ENCODE measurements at regions not wholly inside any gene's neighbourhood (a gene's known extent, or its start where the extent isn't known, plus 50 kb on each side); places are given as distances from the start of the nearest gene placed in this dataset.

DNA sequence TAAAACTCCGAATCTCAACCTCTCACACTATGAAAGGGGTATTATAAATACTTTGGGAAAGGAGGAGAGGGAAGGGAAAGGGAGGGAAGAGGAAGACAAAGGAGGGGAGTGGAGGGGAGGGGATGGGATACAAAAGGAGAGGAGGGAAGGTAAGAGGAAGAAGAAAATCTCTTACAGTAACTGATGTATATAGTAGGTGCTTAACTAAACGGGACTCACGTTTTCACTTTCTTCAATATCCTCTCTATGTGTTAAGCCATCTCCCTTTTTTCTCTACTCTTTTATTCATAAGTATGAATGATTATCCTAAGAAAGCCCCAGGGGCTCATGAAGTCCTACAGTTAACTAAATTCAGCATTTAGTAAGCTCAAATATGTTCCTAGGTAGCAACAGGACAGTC is 729.6 kb upstream of the NR2F2 start:
- Histone ChIP-seq H2BK12ac (ENCODE audit: low read depth, low read length) (no peak overlapping the region), H3K36me3 (ENCODE audit: control insufficient read depth in 2 of 4, insufficient read depth in 4 of 4, low read length in 3 of 4) (no peaks in the 10 kb centered on the region), H3K27ac (ENCODE audit: low read depth, low read length) (no peak overlapping the region), H2BK15ac (ENCODE audit: low read length) (no peak overlapping the region), H3K27me3 (replicated peaks in 1 of 4; ENCODE audit: control insufficient read depth in 3 of 4, extremely low read depth in 1 of 4, insufficient read depth in 3 of 4, low read length in 3 of 4) (no peaks in the 10 kb centered on the region), H3K56ac (replicated peaks; ENCODE audit: insufficient read length, low read depth, low read length) (no peak overlapping the region), H3K23ac (ENCODE audit: insufficient read length) (no peak overlapping the region), H3K14ac (ENCODE audit: insufficient read length) (no peak overlapping the region), H3K4me1 (replicated peaks in 1 of 4; ENCODE audit: control insufficient read depth in 3 of 4, insufficient read depth in 4 of 4, low read length in 3 of 4) (no peaks in the 10 kb centered on the region), H3K79me1 (ENCODE audit: low read depth, low read length) (no peaks in the 10 kb centered on the region), H3K4ac (replicated peaks; ENCODE audit: insufficient read length, low read depth, low read length) (no peak overlapping the region), H3K18ac (ENCODE audit: extremely low read depth, low read length) (no peak overlapping the region), H3K4me3 (ENCODE audit: extremely low read depth in 1 of 4, insufficient read depth in 2 of 4, low read depth in 3 of 4, low read length in 4 of 4) (no peak overlapping the region), H4K5ac (ENCODE audit: insufficient read length, low read depth, low read length) (no peak overlapping the region), H2AFZ (ENCODE audit: low read length) (no peak overlapping the region), H3K23me2 (ENCODE audit: low read depth, low read length) (no peaks in the 10 kb centered on the region; the same call in 1 of the 2 replicates), H3K4me2 (ENCODE audit: insufficient read depth in 1 of 2, low read depth in 2 of 2, low read length in 2 of 2) (no peak overlapping the region), H4K20me1 (replicated peaks in 1 of 2; ENCODE audit: control insufficient read depth in 1 of 2, insufficient read depth in 2 of 2, low read length in 2 of 2) (no peaks in the 10 kb centered on the region), H3K9me3 (ENCODE audit: insufficient read depth in 2 of 2, low read depth in 1 of 2, low read length in 1 of 2) (no peaks in the 10 kb centered on the region), H2AK5ac (ENCODE audit: low read depth, low read length) (no peak overlapping the region), H4K91ac (replicated peaks; ENCODE audit: insufficient read length, low read length) (no peak overlapping the region), H3K79me2 (ENCODE audit: control insufficient read depth in 1 of 2, insufficient read depth in 2 of 2, low read length in 2 of 2) (no peaks in the 10 kb centered on the region), H2BK5ac (ENCODE audit: low read depth, low read length) (no peak overlapping the region), H4K8ac (ENCODE audit: extremely low read depth, insufficient read depth, low read length) (no peak overlapping the region), H2BK120ac (replicated peaks; ENCODE audit: low read depth, low read length) (no peak overlapping the region), H2BK20ac (ENCODE audit: low read length) (no peak overlapping the region), H3K9ac (replicated peaks in 1 of 4; ENCODE audit: extremely low read depth in 1 of 4, low read depth in 3 of 4, low read length in 3 of 4) (no peak overlapping the region)
- ChIA-PET CTCF (ENCODE audit: partially characterized antibody) (interaction anchor here (1.0 kb wide), 1 partner anchor 308 kb away, joined by 3 read pairs; no protein-coding TSS in a partner anchor), POLR2A (ENCODE audit: partially characterized antibody) (no interaction called here)
- DNase-seq (ENCODE audit: low read depth in 1 of 2, low spot score in 2 of 2) (no peak), FAIRE-seq (no peak)
- 89% methylated on average over 3 of the region's 3 CpGs; no CpG with 5 or more reads in 1 of the 2 experiments for WGBS, 2 experiments (ENCODE audit: extremely low coverage in 1 of 2, insufficient coverage in 1 of 2, insufficient read length in 1 of 2, insufficient replicate concordance in 2 of 2, low coverage in 1 of 2, low lambda C conversion rate in 2 of 2, missing lambda C conversion rate in 1 of 2)
- no peak for TF ChIP-seq TAF7 (optimal IDR thresholded peaks at IDR 0.05; ENCODE audit: borderline replicate concordance, low read depth, low read length)
- no peak for TF ChIP-seq JUN (IDR thresholded peaks at IDR 0.05; ENCODE audit: low read depth, low read length)
- TF ChIP-seq BRCA1 (IDR thresholded peaks at IDR 0.05; ENCODE audit: low read depth, low read length) = no peak
- no peak for TF ChIP-seq POLR2AphosphoS5 (IDR thresholded peaks at IDR 0.05; ENCODE audit: low read depth, low read length)
- TF ChIP-seq BCL11A (IDR thresholded peaks at IDR 0.05; ENCODE audit: low read depth in 2 of 2, low read length in 2 of 2) = no peak
- TF ChIP-seq RAD21 (IDR thresholded peaks at IDR 0.05 in 1 of 2, conservative IDR thresholded peaks at IDR 0.05 in 1 of 2; ENCODE audit: low read depth in 2 of 2, low read length in 2 of 2) = no peak

All from H1 (cell line).